Astrocyte (in vitro differentiated cells and primary cell): ENCODE measurements at regions not wholly inside any gene's neighbourhood (a gene's known extent, or its start where the extent isn't known, plus 50 kb on each side); places are given as distances from the start of the nearest gene placed in this dataset.

Experiments used
- DNase-seq: peaks from one replicate; pipeline ENCODE4 v3.0.0-alpha.2; 2010; ENCODE audit warnings: low read depth
- FAIRE-seq: peaks from 2 replicates; lab custom pipeline; 2011; peaks lifted over from hg19 to GRCh38; lab: Jason Lieb, UNC
- H2AFZ ChIP-seq: 2 replicates; pipeline ENCODE4 v1.6.0; 2012; ENCODE audit warnings: low read depth, low read length, inconsistent platforms
- H3K27ac ChIP-seq: 2 replicates; pipeline ENCODE4 v1.5.1; 2011; ENCODE audit warnings: low read depth, low read length, inconsistent platforms
- H3K27me3 ChIP-seq: 2 replicates; pipeline ENCODE4 v1.6.0; 2011; ENCODE audit warnings: low read length, inconsistent platforms; ENCODE audit not compliant: insufficient read depth
- H3K36me3 ChIP-seq: 2 replicates; pipeline ENCODE4 v1.5.1; 2011; ENCODE audit warnings: low read length, inconsistent platforms; ENCODE audit not compliant: insufficient read depth
- H3K4me1 ChIP-seq: 2 replicates; pipeline ENCODE4 v1.5.1; 2011; ENCODE audit warnings: low read length, inconsistent platforms; ENCODE audit not compliant: insufficient read depth
- H3K4me2 ChIP-seq: 2 replicates; pipeline ENCODE4 v1.6.0; 2012; ENCODE audit warnings: low read length, inconsistent platforms
- H3K4me3 ChIP-seq: 2 replicates; pipeline ENCODE4 v1.5.1; 2011; ENCODE audit warnings: low read depth, mild to moderate bottlenecking, low read length, inconsistent platforms; ENCODE audit not compliant: insufficient read depth
- H3K79me2 ChIP-seq: 2 replicates; pipeline ENCODE4 v1.6.0; 2012; ENCODE audit warnings: mild to moderate bottlenecking, low read length, inconsistent platforms; ENCODE audit not compliant: insufficient read depth
- H3K9ac ChIP-seq: 2 replicates; pipeline ENCODE4 v1.6.0; 2012; ENCODE audit warnings: mild to moderate bottlenecking, low read length, inconsistent platforms
- H3K9me3 ChIP-seq: 2 replicates; pipeline ENCODE4 v1.5.1; 2012; ENCODE audit warnings: low read depth, mild to moderate bottlenecking, low read length, inconsistent platforms; ENCODE audit not compliant: insufficient read depth
- H4K20me1 ChIP-seq: 2 replicates; pipeline ENCODE4 v1.6.0; 2012; ENCODE audit warnings: low read length, inconsistent platforms; ENCODE audit not compliant: insufficient read depth
- H3K27ac Mint-ChIP-seq: one replicate; pipeline ENCODE4 v1.8.0; 2021; ENCODE audit warnings: mild to moderate bottlenecking, mixed read lengths; ENCODE audit not compliant: unreplicated experiment
- H3K27me3 Mint-ChIP-seq: one replicate; pipeline ENCODE4 v1.8.0; 2021; ENCODE audit warnings: low read depth, mixed read lengths; ENCODE audit not compliant: unreplicated experiment
- H3K36me3 Mint-ChIP-seq: one replicate; pipeline ENCODE4 v1.8.0; 2021; ENCODE audit warnings: low read depth, mixed read lengths; ENCODE audit not compliant: unreplicated experiment
- H3K4me1 Mint-ChIP-seq: one replicate; pipeline ENCODE4 v1.8.0; 2021; ENCODE audit warnings: low read depth, mixed read lengths; ENCODE audit not compliant: unreplicated experiment
- H3K4me3 Mint-ChIP-seq: one replicate; pipeline ENCODE4 v1.8.0; 2021; ENCODE audit warnings: mild to moderate bottlenecking, moderate library complexity, mixed read lengths; ENCODE audit not compliant: unreplicated experiment
- H3K9me3 Mint-ChIP-seq: one replicate; pipeline ENCODE4 v1.8.0; 2021; ENCODE audit warnings: mild to moderate bottlenecking, mixed read lengths; ENCODE audit not compliant: unreplicated experiment
- EZH2 ChIP-seq: IDR thresholded peaks from 2 replicates; pipeline ENCODE4 v1.6.1; 2012; ENCODE audit warnings: mild to moderate bottlenecking, low read length, inconsistent platforms; ENCODE audit not compliant: insufficient read depth
- TF ChIP-seq, protein P1 (sequence below): IDR thresholded peaks from 2 replicates; pipeline ENCODE4 v1.5.1; 2011; ENCODE audit warnings: low read depth, mild to moderate bottlenecking, inconsistent platforms, low read length, moderate library complexity; ENCODE audit not compliant: insufficient read depth

DNA sequence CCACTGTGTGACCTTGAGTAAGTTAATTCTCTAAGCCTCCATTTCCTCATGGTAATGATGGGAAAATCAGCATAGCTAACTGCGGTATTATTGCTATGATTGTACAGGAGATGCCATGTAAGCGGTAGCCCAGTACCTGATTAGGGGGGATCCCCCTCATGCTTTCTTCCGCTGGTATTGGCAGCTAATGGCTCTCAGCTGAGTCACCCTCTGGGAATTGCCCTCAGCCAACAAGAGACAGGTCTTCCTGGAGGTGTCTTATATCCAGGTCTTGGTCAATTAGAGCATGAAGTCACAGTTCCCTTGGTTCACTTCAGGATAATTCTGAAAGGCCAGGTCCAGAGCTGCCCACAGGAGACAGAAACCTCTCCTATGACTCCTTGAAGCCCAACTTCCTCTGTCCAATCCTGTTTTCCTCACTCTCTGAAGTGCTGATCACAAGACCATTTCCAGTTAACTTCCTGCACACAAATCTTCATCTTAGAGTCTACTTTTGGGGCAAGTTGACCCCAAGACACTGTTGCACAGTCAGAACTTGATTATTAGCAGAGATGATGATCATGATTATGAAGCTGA lies 724.7 kb upstream of the ZNF385D start:
- H3K27me3 Mint-ChIP-seq: no peaks in the 10 kb centered on the region
- no peaks in the 10 kb centered on the region for H3K27me3 ChIP-seq
- H3K36me3 ChIP-seq: no peaks in the 10 kb centered on the region
- H3K4me1 ChIP-seq: peaks cover 17% of the 10 kb centered on the region
- no peaks in the 10 kb centered on the region for H3K36me3 Mint-ChIP-seq
- H3K9ac ChIP-seq: no peak overlapping the region
- no peak for FAIRE-seq
- H3K79me2 ChIP-seq: no peaks in the 10 kb centered on the region
- DNase-seq: peak; percentile 46
- H3K4me1 Mint-ChIP-seq: peaks cover 16% of the 10 kb centered on the region
- H3K27ac Mint-ChIP-seq: no peak overlapping the region
- no peak overlapping the region for H3K4me3 ChIP-seq
- no peaks in the 10 kb centered on the region for H3K9me3 ChIP-seq
- TF ChIP-seq, protein P1, sequence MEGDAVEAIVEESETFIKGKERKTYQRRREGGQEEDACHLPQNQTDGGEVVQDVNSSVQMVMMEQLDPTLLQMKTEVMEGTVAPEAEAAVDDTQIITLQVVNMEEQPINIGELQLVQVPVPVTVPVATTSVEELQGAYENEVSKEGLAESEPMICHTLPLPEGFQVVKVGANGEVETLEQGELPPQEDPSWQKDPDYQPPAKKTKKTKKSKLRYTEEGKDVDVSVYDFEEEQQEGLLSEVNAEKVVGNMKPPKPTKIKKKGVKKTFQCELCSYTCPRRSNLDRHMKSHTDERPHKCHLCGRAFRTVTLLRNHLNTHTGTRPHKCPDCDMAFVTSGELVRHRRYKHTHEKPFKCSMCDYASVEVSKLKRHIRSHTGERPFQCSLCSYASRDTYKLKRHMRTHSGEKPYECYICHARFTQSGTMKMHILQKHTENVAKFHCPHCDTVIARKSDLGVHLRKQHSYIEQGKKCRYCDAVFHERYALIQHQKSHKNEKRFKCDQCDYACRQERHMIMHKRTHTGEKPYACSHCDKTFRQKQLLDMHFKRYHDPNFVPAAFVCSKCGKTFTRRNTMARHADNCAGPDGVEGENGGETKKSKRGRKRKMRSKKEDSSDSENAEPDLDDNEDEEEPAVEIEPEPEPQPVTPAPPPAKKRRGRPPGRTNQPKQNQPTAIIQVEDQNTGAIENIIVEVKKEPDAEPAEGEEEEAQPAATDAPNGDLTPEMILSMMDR: no peak
- no peak for TF ChIP-seq EZH2
- H3K9me3 Mint-ChIP-seq: no peaks in the 10 kb centered on the region
- no peak overlapping the region for H3K27ac ChIP-seq
- no peaks in the 10 kb centered on the region for H4K20me1 ChIP-seq
- no peak overlapping the region for H2AFZ ChIP-seq
- no peak overlapping the region for H3K4me3 Mint-ChIP-seq
- peak overlapping the region; percentile 23 for H3K4me2 ChIP-seq

DNA sequence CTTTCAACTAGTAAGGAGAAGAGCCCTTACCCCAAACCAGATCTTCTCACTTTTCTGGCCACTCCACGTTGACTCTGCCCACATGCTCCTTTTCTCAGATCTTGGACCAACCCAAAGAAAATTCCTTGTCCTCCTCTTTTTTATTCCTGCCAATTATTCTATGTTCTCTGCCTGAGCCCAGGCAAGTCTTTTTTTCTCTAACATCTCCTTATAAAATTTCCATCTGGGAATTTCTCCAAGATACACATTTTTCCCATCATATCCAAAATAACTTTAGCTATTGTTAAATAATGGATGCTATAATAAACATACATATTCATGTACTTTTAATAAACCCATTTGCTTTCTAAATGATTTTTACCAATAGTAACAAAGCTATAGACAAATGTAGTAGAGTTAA lies 726.0 kb upstream of the ZNF385D start:
- no peak overlapping the region for H3K27ac Mint-ChIP-seq
- H3K27ac ChIP-seq: no peak overlapping the region

DNA sequence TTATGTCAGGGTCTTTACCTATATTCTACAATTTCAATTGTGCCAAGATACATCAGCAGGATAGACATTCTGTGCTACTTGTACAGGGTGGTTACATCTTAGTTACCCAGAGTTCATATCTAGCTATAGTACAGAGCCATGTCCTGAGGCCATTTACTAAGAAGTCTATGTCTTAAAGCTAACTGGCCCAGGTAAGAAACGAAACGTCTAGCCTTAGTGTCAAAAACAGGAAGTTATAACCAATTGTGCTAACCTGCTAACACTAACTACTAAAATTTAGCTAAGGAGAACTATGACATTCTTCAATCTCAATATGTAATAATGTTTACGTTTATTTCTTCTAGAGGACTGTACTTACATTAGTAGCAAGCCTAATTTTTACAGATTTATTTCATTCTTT lies 717.2 kb upstream of the UBE2E2 start:
- no peak for DNase-seq
- TF ChIP-seq EZH2: no peak
- TF ChIP-seq, protein P1: no peak
- Mint-ChIP-seq H3K27me3 (no peaks in the 10 kb centered on the region), H3K27ac (no peak overlapping the region), H3K4me3 (no peak overlapping the region), H3K4me1 (no peaks in the 10 kb centered on the region), H3K36me3 (no peaks in the 10 kb centered on the region), H3K9me3 (peaks cover 1% of the 10 kb centered on the region)
- no peaks in the 10 kb centered on the region for H3K4me1 ChIP-seq
- no peak overlapping the region for H3K9ac ChIP-seq
- H3K4me3 ChIP-seq: no peak overlapping the region
- no peaks in the 10 kb centered on the region for H3K27me3 ChIP-seq
- no peak overlapping the region for H2AFZ ChIP-seq
- no peaks in the 10 kb centered on the region for H3K36me3 ChIP-seq
- H3K4me2 ChIP-seq: no peak overlapping the region
- no peaks in the 10 kb centered on the region for H3K9me3 ChIP-seq
- H3K79me2 ChIP-seq: no peaks in the 10 kb centered on the region
- no peaks in the 10 kb centered on the region for H4K20me1 ChIP-seq
- no peak for FAIRE-seq
- H3K27ac ChIP-seq: no peak overlapping the region

More for the DNA sequence above, 726.0 kb upstream of the ZNF385D start:
- H3K9ac ChIP-seq: no peak overlapping the region
- Mint-ChIP-seq H3K9me3 (no peaks in the 10 kb centered on the region), H3K4me3 (no peak overlapping the region), H3K36me3 (no peaks in the 10 kb centered on the region), H3K4me1 (peaks cover 16% of the 10 kb centered on the region), H3K27me3 (no peaks in the 10 kb centered on the region)
- H3K4me1 ChIP-seq: peaks cover 17% of the 10 kb centered on the region
- H2AFZ ChIP-seq: no peak overlapping the region
- H3K27me3 ChIP-seq: no peaks in the 10 kb centered on the region
- H3K4me2 ChIP-seq: no peak overlapping the region
- no peaks in the 10 kb centered on the region for H3K79me2 ChIP-seq
- H3K9me3 ChIP-seq: no peaks in the 10 kb centered on the region
- no peak overlapping the region for H3K4me3 ChIP-seq
- no peaks in the 10 kb centered on the region for H4K20me1 ChIP-seq
- DNase-seq: no peak
- H3K36me3 ChIP-seq: no peaks in the 10 kb centered on the region
- TF ChIP-seq, protein P1: no peak
- TF ChIP-seq EZH2: no peak
- FAIRE-seq: no peak
